H1 (cell line): ENCODE measurements at regions not wholly inside any gene's neighbourhood (a gene's known extent, or its start where the extent isn't known, plus 50 kb on each side); places are given as distances from the start of the nearest gene placed in this dataset.
A peak's percentile ranks its signal among the peaks of the same experiment; 100 is the strongest.

Experiments
- CTCF ChIA-PET: fragments of 300-600 bp; sonication (Branson Sonifier 250); formaldehyde crosslinking; loops from one replicate; lab custom pipeline; 2021; ENCODE audit not compliant: partially characterized antibody; lab: Charles Lee
- POLR2A ChIA-PET: fragments of 300-600 bp; sonication (Branson Sonifier 250); formaldehyde crosslinking; loops from one replicate; lab custom pipeline; 2021; ENCODE audit warnings: inconsistent platforms; ENCODE audit not compliant: partially characterized antibody; lab: Charles Lee
- DNase-seq, 2 experiments: peaks; one replicate each; pipeline versions ENCODE4 v3.0.0 to v3.0.0-alpha.2; 2010 to 2022; ENCODE audit warnings: low spot score in 2 of 2, low read depth in 1 of 2, mixed read lengths in 1 of 2
- FAIRE-seq: peaks from 2 replicates; lab custom pipeline; 2011; peaks lifted over from hg19 to GRCh38; lab: Jason Lieb, UNC
- H2AFZ ChIP-seq: 2 replicates; pipeline ENCODE4 v1.8.1; 2012; ENCODE audit warnings: low read length, inconsistent platforms
- H2AK5ac ChIP-seq: 2 replicates; pipeline ENCODE4 v1.6.1; 2013; ENCODE audit warnings: low read depth, low read length
- H2BK120ac ChIP-seq: replicated peaks from 2 replicates; pipeline ENCODE3; 2013; ENCODE audit warnings: low read depth, low read length, inconsistent platforms
- H2BK12ac ChIP-seq: 2 replicates; pipeline ENCODE4 v1.6.1; 2013; ENCODE audit warnings: low read depth, low read length
- H2BK15ac ChIP-seq: 2 replicates; pipeline ENCODE4 v1.6.1; 2013; ENCODE audit warnings: low read length
- H2BK20ac ChIP-seq: 2 replicates; pipeline ENCODE4 v1.6.1; 2013; ENCODE audit warnings: low read length
- H2BK5ac ChIP-seq: 2 replicates; pipeline ENCODE4 v1.6.1; 2013; ENCODE audit warnings: low read depth, low read length
- H3K14ac ChIP-seq: 2 replicates; pipeline ENCODE4 v1.6.1; 2013; ENCODE audit warnings: inconsistent platforms; ENCODE audit not compliant: insufficient read length
- H3K18ac ChIP-seq: 2 replicates; pipeline ENCODE4 v1.6.1; 2013; ENCODE audit warnings: low read length; ENCODE audit errors: extremely low read depth
- H3K23ac ChIP-seq: 2 replicates; pipeline ENCODE4 v1.6.1; 2013; ENCODE audit warnings: inconsistent platforms; ENCODE audit not compliant: insufficient read length
- H3K23me2 ChIP-seq: 2 replicates; pipeline ENCODE4 v1.6.1; 2013; ENCODE audit warnings: low read depth, low read length
- H3K27ac ChIP-seq: 2 replicates; pipeline ENCODE4 v1.6.1; 2011; ENCODE audit warnings: low read depth, low read length, inconsistent platforms
- H3K27me3 ChIP-seq, 4 experiments: replicated peaks in 1 of 4; 1 replicate in 1 of 4; 2 replicates in 3 of 4; pipeline versions ENCODE4 v1.6.1 to v1.8.1; 2011 to 2013; ENCODE audit warnings: low read length in 3 of 4, mild to moderate bottlenecking in 3 of 4, inconsistent platforms in 2 of 4, mixed read lengths in 2 of 4, moderate library complexity in 1 of 4; ENCODE audit not compliant: control insufficient read depth in 3 of 4, insufficient read depth in 3 of 4; ENCODE audit errors: extremely low read depth in 1 of 4
- H3K36me3 ChIP-seq, 4 experiments: 2 replicates each; pipeline versions ENCODE4 v1.6.1 to v1.8.1; 2011 to 2013; ENCODE audit warnings: mild to moderate bottlenecking in 4 of 4, low read length in 3 of 4, moderate library complexity in 2 of 4, control low read depth in 1 of 4, inconsistent platforms in 1 of 4; ENCODE audit not compliant: insufficient read depth in 4 of 4, control insufficient read depth in 2 of 4
- H3K4ac ChIP-seq: replicated peaks from 2 replicates; pipeline ENCODE3; 2013; ENCODE audit warnings: low read length, low read depth, mixed read lengths, inconsistent platforms; ENCODE audit not compliant: insufficient read length
- H3K4me1 ChIP-seq, 4 experiments: replicated peaks in 1 of 4; 1 replicate in 1 of 4; 2 replicates in 3 of 4; pipeline versions ENCODE4 v1.6.1 to v1.8.1; 2011 to 2013; ENCODE audit warnings: low read length in 3 of 4, inconsistent platforms in 2 of 4, mixed read lengths in 1 of 4; ENCODE audit not compliant: insufficient read depth in 4 of 4, control insufficient read depth in 3 of 4
- H3K4me2 ChIP-seq, 2 experiments: 2 replicates each; pipeline versions ENCODE4 v1.6.1 to v1.8.1; 2011 to 2013; ENCODE audit warnings: low read depth in 2 of 2, low read length in 2 of 2, control low read depth in 1 of 2, inconsistent platforms in 1 of 2, mild to moderate bottlenecking in 1 of 2; ENCODE audit not compliant: insufficient read depth in 1 of 2
- H3K4me3 ChIP-seq, 4 experiments: fragments of 200-600, 300-600 bp in 1 of 4; sonication (generic), shearing (Covaris generic), sonication (Bioruptor Twin) in 1 of 4; 2 replicates each; pipeline versions ENCODE4 v1.5.1 to v1.8.1; 2011 to 2016; ENCODE audit warnings: low read length in 4 of 4, low read depth in 3 of 4, control low read depth in 2 of 4, inconsistent platforms in 2 of 4, mild to moderate bottlenecking in 2 of 4, mixed read lengths in 1 of 4, moderate library complexity in 1 of 4; ENCODE audit not compliant: insufficient read depth in 2 of 4; ENCODE audit errors: extremely low read depth in 1 of 4
- H3K56ac ChIP-seq: replicated peaks from 2 replicates; pipeline ENCODE3; 2013; ENCODE audit warnings: low read depth, mild to moderate bottlenecking, mixed read lengths, low read length, inconsistent platforms; ENCODE audit not compliant: insufficient read length
- H3K79me1 ChIP-seq: 2 replicates; pipeline ENCODE4 v1.6.1; 2013; ENCODE audit warnings: low read depth, low read length, control low read depth
- H3K79me2 ChIP-seq, 2 experiments: 2 replicates each; pipeline versions ENCODE4 v1.6.1 to v1.8.1; 2012 to 2013; ENCODE audit warnings: low read length in 2 of 2, mild to moderate bottlenecking in 2 of 2, inconsistent platforms in 1 of 2; ENCODE audit not compliant: insufficient read depth in 2 of 2, control insufficient read depth in 1 of 2
- H3K9ac ChIP-seq, 4 experiments: replicated peaks in 1 of 4; 1 replicate in 1 of 4; 2 replicates in 3 of 4; pipeline versions ENCODE4 v1.6.1 to v1.8.1; 2011 to 2013; ENCODE audit warnings: low read depth in 3 of 4, low read length in 3 of 4, control low read depth in 2 of 4, mild to moderate bottlenecking in 2 of 4, moderate library complexity in 2 of 4, inconsistent platforms in 1 of 4; ENCODE audit errors: extremely low read depth in 1 of 4
- H3K9me3 ChIP-seq, 2 experiments: 2 replicates each; pipeline versions ENCODE4 v1.6.1 to v1.8.1; 2012 to 2013; ENCODE audit warnings: mild to moderate bottlenecking in 2 of 2, moderate library complexity in 2 of 2, control low read depth in 1 of 2, inconsistent platforms in 1 of 2, low read depth in 1 of 2, low read length in 1 of 2, mixed read lengths in 1 of 2; ENCODE audit not compliant: insufficient read depth in 2 of 2
- H4K20me1 ChIP-seq, 2 experiments: replicated peaks in 1 of 2; 2 replicates each; pipeline versions ENCODE3 to v1.8.1; 2011 to 2013; ENCODE audit warnings: inconsistent platforms in 2 of 2, low read length in 2 of 2, mild to moderate bottlenecking in 1 of 2; ENCODE audit not compliant: insufficient read depth in 2 of 2, control insufficient read depth in 1 of 2
- H4K5ac ChIP-seq: 2 replicates; pipeline ENCODE4 v1.6.1; 2013; ENCODE audit warnings: low read length, low read depth, mixed read lengths, inconsistent platforms; ENCODE audit not compliant: insufficient read length
- H4K8ac ChIP-seq: 2 replicates; pipeline ENCODE4 v1.8.0; 2013; ENCODE audit warnings: mild to moderate bottlenecking, moderate library complexity, low read length, inconsistent platforms; ENCODE audit not compliant: insufficient read depth; ENCODE audit errors: extremely low read depth
- H4K91ac ChIP-seq: replicated peaks from 2 replicates; pipeline ENCODE3; 2013; ENCODE audit warnings: low read length, mixed read lengths, inconsistent platforms; ENCODE audit not compliant: insufficient read length
- CHD2 ChIP-seq: IDR thresholded peaks from 2 replicates; pipeline ENCODE4 v1.6.1; 2012; ENCODE audit warnings: low read length, improper control_type of control experiment
- MAFK ChIP-seq: IDR thresholded peaks from 2 replicates; pipeline ENCODE4 v1.6.1; 2012; ENCODE audit warnings: low read depth, mild to moderate bottlenecking, improper control_type of control experiment, low read length
- WGBS, 2 experiments: shearing (Covaris generic) in 1 of 2; methylation state at CpG; one replicate each; pipeline versions ENCODE4 v1.1.6 to v1.1.7; 2013 to 2015; ENCODE audit warnings: low lambda C conversion rate in 2 of 2, mixed read lengths in 2 of 2, inconsistent platforms in 1 of 2, low coverage in 1 of 2, missing lambda C conversion rate in 1 of 2; ENCODE audit not compliant: insufficient replicate concordance in 2 of 2, insufficient coverage in 1 of 2, insufficient read length in 1 of 2; ENCODE audit errors: extremely low coverage in 1 of 2, missing lambda C conversion rate in 1 of 2; 5-methylcytosine and 5-hydroxymethylcytosine counted together

- Histone ChIP-seq H3K23me2 (no peaks in the 10 kb centered on the region), H2BK20ac (no peak overlapping the region), H3K27ac (no peak overlapping the region), H2AK5ac (no peak overlapping the region), H3K36me3 (no peaks in the 10 kb centered on the region), H3K9ac (no peak overlapping the region), H3K9me3 (no peaks in the 10 kb centered on the region), H3K4me1 (0 out of 7 replicates have a peak, but pooled peaks cover 0 to 2% (median under 1%) of the 10 kb centered on the region in 4 experiments), H3K4ac (no peak overlapping the region), H3K4me3 (no peak overlapping the region), H4K8ac (no peak overlapping the region), H2BK12ac (no peak overlapping the region), H3K79me1 (no peaks in the 10 kb centered on the region), H3K18ac (no peak overlapping the region), H4K91ac (no peak overlapping the region), H2BK15ac (no peak overlapping the region), H4K5ac (no peak overlapping the region), H3K27me3 (no peaks in the 10 kb centered on the region), H3K79me2 (no peaks in the 10 kb centered on the region), H4K20me1 (no peaks in the 10 kb centered on the region), H3K4me2 (no peak overlapping the region), H3K14ac (no peak overlapping the region), H2BK120ac (no peak overlapping the region), H3K56ac (no peak overlapping the region), H3K23ac (no peak overlapping the region), H2BK5ac (no peak overlapping the region), H2AFZ (no peak overlapping the region)
- FAIRE-seq = no peak
- 90% methylated on average over 1 of the region's 1 CpG; no CpG with 5 or more reads in 1 of the 2 experiments for WGBS, 2 experiments
- TF ChIP-seq MAFK (peak; percentile 73), CHD2 (no peak)
- POLR2A ChIA-PET = interaction anchor here (0.7 kb wide), 1 partner anchor 14 kb away, joined by 3 read pairs; no protein-coding TSS in a partner anchor
- no peak for DNase-seq
- CTCF ChIA-PET = no interaction called here
Measured at GRCh38 chrY:15239596-15240132, 715.3 kb downstream of the NLGN4Y start.
